AG04449 (cell line): ENCODE measurements at regions not wholly inside any gene's neighbourhood (a gene's known extent, or its start where the extent isn't known, plus 50 kb on each side); places are given as distances from the start of the nearest gene placed in this dataset.

ENCODE experiments used
- CTCF ChIA-PET: fragments of 350-600 bp; formaldehyde crosslinking; extraction: SDS; loops from one replicate; lab custom pipeline; 2021; ENCODE audit warnings: antibody characterized with exemption; lab: Yijun Ruan, JAX
- POLR2A ChIA-PET: fragments of 400-600, 350-600 bp; formaldehyde crosslinking; extraction: SDS; loops from one replicate; lab custom pipeline; 2020; ENCODE audit warnings: antibody characterized with exemption, inconsistent platforms; lab: Yijun Ruan, JAX
- DNase-seq: peaks from one replicate; pipeline ENCODE4 v3.0.0-alpha.2; 2010; ENCODE audit warnings: low read depth, low spot score
- H3K4me3 ChIP-seq: 2 replicates; pipeline ENCODE4 v1.5.1; 2011; ENCODE audit warnings: low read depth, mild to moderate bottlenecking, control low read depth, low read length
- TF ChIP-seq, protein P1 (sequence below): IDR thresholded peaks from one replicate; pipeline ENCODE4 v1.5.1; 2011; ENCODE audit warnings: mild to moderate bottlenecking, moderate library complexity, low read length, control low read depth, inconsistent platforms; ENCODE audit not compliant: insufficient read depth; ENCODE audit errors: missing control alignments

DNA sequence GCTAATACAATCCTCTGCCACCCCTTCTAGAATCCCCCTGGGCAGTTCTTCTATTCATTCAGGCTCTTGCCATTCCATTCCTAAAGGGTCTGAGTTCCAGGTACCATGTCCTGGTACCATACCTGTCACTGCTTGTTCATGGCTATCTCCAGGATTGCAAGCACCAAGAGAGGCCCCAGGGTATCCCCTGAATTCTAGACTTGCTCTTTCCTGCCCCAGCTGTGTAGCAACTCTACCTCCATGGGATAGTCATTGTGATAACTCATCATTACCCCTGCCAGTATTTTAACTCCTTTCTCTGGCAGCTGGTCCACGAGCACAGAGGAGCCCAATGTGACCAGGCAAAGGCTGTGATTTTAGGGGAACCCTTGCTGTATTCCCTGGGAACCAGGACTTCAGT lies 143.7 kb upstream of the CDH5 start:
- TF ChIP-seq, protein P1, sequence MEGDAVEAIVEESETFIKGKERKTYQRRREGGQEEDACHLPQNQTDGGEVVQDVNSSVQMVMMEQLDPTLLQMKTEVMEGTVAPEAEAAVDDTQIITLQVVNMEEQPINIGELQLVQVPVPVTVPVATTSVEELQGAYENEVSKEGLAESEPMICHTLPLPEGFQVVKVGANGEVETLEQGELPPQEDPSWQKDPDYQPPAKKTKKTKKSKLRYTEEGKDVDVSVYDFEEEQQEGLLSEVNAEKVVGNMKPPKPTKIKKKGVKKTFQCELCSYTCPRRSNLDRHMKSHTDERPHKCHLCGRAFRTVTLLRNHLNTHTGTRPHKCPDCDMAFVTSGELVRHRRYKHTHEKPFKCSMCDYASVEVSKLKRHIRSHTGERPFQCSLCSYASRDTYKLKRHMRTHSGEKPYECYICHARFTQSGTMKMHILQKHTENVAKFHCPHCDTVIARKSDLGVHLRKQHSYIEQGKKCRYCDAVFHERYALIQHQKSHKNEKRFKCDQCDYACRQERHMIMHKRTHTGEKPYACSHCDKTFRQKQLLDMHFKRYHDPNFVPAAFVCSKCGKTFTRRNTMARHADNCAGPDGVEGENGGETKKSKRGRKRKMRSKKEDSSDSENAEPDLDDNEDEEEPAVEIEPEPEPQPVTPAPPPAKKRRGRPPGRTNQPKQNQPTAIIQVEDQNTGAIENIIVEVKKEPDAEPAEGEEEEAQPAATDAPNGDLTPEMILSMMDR, result no peak
- CTCF ChIA-PET, result interaction anchor here (0.7 to 1.3 kb wide), 3 partner anchors 9 to 493 kb away, joined by 3 read pairs; no protein-coding TSS in a partner anchor
- POLR2A ChIA-PET, result no interaction called here
- H3K4me3 ChIP-seq, result no peak overlapping the region
- DNase-seq, result no peak

DNA sequence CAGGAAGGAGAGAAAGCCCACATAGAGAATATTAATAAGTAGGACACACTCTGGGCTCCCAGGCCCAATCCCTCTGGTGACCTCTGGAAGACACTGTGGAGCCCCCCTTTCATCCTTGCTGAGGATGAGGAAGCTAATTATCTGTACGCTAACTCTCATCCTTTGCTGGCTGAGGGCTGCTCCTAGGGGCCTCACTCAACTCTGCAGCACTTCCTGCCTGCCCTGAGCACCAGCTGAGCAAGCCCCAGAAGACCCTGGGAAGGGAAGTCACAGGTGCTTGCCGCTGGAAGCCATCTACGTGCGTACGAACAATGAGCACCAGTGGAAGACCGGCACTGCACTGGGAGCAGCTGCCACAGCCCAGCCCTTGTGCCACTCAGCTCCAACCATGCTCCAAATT lies 145.8 kb upstream of the CDH5 start:
- POLR2A ChIA-PET, result no interaction called here
- CTCF ChIA-PET, result interaction anchor here (1.3 kb wide), 1 partner anchor 9 kb away, joined by 3 read pairs; no protein-coding TSS in a partner anchor
- no peak for DNase-seq
- TF ChIP-seq, protein P1, result no peak
- H3K4me3 ChIP-seq, result no peak overlapping the region

DNA sequence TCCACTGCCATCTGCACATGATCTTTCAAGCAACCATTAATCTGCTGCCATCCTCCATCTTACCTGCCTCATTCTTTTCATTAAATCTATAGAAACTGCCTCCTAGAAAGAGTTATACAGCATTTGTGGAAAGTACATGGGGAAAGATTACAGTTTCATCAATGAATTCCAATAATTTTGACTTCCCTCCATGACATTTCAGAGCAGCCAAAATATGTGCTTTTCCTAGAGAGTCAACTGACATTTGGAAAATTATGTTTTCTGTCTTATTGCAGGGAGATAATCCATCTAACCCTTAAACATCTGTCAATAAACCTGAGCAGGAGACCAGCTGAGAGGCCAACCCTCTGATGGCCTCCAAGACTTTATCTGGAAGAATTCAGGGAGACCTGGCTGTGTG lies 147.0 kb upstream of the CDH5 start:
- ChIA-PET POLR2A (no interaction called here), CTCF (no interaction called here)
- no peak overlapping the region for H3K4me3 ChIP-seq
- no peak for DNase-seq
- TF ChIP-seq, protein P1, result no peak

DNA sequence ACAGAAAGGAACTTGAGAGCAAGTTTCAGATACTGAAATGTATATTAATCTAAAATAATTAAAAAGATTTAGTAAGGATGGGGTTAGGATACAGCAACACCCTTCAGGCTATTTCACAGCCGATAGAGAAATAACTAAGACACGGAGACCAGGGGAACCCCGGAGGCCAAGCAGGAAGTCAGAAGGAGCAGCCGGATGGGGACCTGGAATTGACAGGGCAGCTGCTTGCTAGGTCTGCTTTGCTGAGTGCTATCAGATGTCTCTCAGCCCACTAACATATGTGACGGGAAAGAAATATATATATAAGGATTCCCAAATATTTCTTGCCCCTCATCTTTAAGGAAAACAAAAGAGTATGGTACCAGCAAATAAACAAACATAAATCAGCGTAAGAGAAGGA lies 154.1 kb upstream of the CDH5 start:
- TF ChIP-seq, protein P1, result no peak
- DNase-seq, result no peak
- ChIA-PET POLR2A (no interaction called here), CTCF (interaction anchor here (1.1 kb wide), 1 partner anchor 8 kb away, joined by 3 read pairs; no protein-coding TSS in a partner anchor)
- no peak overlapping the region for H3K4me3 ChIP-seq

DNA sequence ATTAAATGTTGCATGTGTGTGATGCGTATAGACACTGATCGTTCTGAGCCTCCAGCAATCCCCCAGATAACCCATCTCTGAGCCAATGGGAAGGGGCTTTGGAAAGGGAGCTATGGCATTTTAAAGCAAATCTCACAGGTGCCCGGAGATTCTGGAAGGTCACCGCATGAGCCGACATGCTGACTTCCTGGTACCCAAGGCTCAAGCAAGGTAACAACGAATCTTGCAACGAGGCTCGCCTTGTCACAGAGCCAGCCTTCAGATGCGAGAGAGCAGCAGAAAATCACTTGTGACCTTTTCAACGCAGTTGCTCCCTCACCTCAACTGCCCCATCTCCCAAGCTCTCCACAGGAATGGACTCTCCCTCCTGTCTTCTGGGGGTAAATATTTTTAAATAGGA lies 154.8 kb upstream of the CDH5 start:
- TF ChIP-seq, protein P1, result no peak
- CTCF ChIA-PET, result no interaction called here
- no peak overlapping the region for H3K4me3 ChIP-seq
- POLR2A ChIA-PET, result no interaction called here
- DNase-seq, result no peak

DNA sequence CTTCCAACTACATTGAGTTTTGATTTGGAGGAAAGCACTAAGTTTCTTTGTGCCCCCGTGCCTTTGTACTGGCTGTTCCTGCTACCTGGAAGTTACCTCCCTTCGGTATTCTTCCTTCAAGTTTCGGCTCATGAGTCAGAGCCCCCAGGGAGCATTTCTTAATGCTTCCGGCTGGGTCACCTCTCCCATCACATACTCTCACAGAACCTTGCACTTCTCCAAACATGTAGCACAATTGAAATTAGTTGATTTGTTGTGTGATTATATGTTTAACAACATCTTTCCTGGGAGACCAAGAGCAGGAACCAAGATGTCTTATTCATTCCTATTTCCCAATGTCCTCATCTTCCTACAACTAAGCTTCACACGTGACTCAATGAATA lies 158.6 kb upstream of the CDH5 start:
- POLR2A ChIA-PET, result no interaction called here
- no peak overlapping the region for H3K4me3 ChIP-seq
- DNase-seq, result no peak
- TF ChIP-seq, protein P1, result no peak
- CTCF ChIA-PET, result no interaction called here
